ENCODE measurements at regions not wholly inside any gene's neighbourhood (a gene's known extent, or its start where the extent isn't known, plus 50 kb on each side); places are given as distances from the start of the nearest gene placed in this dataset.
"Not testable (repeated sequence)": the region's sequence is repeated elsewhere in the genome, so short reads cannot be mapped to it uniquely, and the experiment has no call there.

DNA sequence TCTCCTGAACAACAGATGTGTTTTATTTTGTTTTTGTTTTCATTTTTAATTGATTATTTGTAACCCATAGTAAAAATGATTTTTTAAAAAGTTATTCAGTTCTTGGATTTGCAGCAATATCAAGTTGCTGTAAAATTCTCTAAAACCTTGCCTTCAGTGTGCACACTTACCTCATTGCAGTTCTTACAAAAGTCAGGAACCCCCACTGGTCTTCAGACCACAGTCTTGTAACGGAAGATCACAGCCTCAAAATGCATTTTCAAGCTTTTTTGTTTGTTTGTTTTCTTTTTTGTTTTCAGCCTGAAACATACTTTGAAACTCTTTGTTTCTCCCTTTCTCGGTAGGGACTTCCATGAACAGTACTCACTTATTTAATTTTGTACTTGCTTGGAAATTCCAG lies 1012.8 kb upstream of the GYPC start:
- DNase-seq: no peak

DNA sequence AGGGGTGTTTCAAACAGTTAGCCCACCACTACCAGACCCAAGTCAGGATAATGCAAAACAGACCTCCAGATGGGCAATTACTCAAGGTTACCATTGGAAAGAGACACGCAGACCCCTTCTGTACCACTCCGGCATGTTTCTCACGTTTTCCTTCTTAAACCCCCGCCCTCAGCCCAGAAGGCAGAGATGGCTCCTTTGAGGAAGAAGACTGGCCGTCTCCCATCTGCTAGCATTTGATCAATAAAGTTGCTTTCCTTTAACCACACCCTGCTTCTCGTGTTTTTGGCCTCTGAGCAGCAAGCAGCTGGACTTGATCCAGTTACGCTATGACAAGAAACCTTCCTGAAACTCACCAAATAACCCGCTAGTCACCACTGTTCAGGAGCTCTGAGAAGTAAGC lies 1012.4 kb upstream of the GYPC start:
- DNase-seq: no peak

DNA sequence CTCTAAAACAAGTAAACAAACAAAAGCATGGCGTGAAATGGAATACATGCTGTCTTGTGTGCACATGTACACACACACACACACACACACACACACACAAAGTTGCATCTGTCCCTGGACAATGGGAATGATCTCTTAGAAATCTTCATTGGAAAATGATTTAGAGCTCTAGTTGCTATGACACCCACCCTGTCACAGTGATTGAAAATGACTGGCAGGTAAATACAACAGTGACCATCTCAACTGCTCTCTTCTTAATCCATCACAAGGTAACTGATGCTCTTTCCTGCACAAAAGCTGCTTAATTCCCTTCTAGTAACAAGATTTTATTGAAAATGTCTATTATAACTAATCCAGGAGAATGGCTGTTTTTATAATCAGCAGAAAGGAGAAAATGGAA lies 1011.7 kb upstream of the GYPC start:
- no peak for DNase-seq

DNA sequence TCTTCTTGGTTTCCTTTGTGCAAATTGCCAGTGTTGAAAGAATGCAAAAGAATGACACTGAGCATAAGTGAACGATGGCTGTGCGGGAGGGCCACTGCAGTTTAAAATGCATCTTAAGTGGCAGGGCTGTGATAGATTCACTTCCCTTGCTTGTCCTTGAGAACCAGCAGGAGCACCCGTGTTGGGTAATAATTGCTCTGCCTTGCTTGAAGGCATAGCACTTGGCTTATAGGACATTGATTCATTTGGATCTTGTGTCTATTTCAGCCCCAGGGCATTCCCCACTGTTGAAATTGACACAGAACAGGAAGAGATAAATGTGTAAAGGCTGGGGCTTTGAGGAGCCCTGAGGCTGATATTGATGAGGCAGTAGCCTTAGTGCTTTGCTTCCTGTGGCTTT lies 1003.7 kb upstream of the GYPC start:
- DNase-seq: no peak

DNA sequence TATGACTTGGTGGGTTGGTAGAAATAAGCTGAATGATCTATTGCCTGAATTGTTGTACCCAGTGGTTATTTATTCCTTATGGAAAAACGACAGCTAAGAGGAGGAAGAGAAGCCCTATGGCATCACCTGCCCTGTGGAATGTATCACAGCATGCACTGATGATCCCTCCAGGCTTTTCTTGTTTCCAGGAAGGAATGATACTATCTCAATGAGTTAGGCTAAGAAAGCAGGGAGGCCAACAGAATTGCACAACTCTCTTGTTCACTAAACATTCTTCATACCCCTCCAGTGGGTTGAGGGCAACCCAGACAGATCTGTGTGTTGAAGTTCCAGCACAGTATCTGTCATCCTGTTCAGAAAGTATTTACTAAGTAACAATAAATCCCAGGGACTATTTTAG lies 1001.7 kb upstream of the GYPC start:
- DNase-seq: no peak

DNA sequence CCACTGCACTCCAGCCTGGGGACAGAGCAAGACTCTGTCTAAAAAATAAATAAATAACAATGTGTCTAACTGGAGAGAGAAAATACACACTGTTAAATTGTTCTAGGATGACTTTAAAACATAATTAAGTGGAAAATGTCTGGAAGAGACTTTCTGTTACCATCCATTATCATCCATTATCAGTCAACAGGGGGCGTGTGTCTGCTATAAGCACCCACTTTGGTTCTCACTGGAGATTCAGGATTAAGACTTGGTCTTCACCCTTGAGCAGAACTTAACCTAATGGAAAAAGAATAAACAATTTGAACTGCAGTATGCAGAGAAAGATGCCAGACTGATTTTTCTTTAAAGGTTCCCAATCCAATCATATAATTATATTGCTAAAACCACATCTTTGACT lies 999.8 kb upstream of the GYPC start:
- no peak for DNase-seq

DNA sequence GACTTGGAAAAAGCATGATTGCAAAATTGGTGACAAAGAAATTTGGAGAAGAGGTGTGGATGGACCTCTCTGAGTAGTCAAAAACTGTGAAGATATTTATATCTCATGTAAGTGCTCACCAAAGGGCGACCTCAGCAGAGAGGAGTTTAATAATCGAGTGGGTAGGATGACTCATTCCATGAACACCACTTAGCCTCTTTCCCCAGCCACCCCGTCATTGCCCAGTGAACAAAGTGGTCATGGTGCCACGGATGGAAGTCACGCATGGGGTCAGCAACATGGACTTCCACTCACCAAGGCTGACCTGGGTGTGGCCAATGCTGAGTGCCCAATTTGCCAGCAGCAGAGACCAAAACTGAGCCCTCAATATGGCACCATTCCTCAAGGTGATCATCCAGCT lies 997.4 kb upstream of the GYPC start:
- no peak for DNase-seq

DNA sequence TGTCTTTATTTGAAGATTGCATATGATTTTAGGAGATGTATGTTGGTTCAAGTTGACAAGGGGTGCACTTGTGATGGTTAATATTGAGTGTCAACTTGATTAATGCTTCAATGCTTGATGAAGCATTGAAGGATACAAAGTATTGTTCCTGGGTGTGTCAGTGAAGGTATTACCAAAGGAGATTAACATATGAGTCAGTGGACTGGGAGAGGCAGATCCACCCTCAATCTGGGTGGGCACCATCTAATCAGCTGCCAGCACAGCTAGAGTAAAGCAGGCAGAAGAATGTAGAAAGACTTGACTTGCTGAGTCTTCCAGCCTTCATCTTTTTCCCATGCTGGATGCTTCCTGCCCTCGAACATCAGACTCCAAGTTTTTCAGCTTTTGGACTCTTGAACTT lies 995.6 kb upstream of the GYPC start:
- DNase-seq: not testable (repeated sequence)

DNA sequence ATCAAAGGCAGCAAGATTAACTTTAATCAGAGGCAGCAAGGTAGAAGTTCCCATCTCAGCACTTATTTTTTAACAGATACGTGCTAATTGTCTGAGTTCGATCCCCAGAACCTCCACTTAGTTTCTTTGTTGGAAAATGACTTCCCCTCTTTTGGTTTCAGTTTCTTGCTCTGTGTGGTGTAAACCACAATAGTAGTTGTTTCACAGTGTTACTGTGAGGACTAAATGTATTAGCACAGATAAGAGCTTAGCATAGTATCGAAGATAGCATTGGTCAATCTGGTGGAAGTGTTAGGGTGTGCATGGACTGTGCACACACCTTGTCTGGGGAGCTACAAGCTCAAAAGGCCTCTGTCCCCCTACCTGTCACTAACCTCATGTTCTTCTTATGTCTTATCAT lies 988.3 kb upstream of the GYPC start:
- no peak for DNase-seq

DNA sequence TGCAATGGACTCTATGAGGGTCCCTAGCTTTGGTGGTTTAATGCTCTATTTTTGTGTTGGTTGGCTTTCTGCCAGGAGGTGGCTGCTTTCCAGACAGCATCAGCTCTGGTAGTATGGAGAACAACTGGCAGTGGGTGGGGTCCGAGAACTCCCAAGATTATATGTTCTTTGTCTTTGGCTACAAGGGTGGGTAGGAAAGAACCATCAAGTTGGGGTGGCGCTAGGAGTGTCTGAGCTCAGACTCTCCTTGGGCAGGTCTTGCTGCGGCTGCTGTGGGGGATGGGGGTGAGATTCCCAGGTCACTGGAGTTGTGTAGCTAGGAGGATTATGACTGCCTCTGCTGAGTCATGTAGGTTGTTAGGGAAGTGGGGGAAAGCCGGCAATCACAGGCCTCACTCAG lies 976.1 kb upstream of the GYPC start:
- no peak for DNase-seq

DNA sequence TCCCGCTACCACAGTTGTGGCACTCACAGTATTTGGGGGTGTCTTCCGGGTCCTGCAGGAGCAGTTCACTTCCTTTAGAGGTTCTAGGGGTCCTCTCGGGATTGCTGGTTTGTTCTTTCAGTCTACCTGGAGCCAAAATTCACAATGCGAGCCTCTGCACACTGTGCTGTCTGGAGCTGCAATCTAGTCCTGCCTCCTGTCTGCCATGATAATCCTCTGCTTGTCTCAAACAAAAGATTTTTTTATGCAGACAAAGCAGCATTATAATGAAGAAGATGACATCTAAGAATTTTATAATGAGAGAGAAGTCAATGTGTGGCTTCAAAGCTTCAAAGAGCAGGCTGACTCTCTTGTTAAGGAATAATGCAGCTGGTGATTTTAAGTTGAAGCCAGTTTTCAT lies 975.1 kb upstream of the GYPC start:
- DNase-seq: no peak

DNA sequence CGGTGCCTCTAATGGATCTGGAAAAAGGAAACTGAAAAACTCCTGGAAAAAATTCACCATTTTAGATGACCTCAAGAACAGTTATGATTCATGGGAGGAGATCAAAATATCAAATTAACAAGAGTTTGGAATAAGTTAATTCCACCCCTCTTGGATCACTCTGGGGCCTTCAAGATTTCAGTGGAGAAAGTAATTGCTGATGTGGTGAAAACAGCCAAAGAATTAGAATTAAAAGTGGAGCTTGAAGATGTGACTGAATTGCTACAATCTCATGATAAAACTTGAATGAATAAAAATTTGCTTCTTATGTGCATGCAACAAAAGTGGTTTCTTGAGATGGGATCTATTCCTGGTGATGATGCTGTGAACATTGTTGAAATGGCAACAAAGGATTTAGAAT lies 974.4 kb upstream of the GYPC start:
- DNase-seq: no peak

DNA sequence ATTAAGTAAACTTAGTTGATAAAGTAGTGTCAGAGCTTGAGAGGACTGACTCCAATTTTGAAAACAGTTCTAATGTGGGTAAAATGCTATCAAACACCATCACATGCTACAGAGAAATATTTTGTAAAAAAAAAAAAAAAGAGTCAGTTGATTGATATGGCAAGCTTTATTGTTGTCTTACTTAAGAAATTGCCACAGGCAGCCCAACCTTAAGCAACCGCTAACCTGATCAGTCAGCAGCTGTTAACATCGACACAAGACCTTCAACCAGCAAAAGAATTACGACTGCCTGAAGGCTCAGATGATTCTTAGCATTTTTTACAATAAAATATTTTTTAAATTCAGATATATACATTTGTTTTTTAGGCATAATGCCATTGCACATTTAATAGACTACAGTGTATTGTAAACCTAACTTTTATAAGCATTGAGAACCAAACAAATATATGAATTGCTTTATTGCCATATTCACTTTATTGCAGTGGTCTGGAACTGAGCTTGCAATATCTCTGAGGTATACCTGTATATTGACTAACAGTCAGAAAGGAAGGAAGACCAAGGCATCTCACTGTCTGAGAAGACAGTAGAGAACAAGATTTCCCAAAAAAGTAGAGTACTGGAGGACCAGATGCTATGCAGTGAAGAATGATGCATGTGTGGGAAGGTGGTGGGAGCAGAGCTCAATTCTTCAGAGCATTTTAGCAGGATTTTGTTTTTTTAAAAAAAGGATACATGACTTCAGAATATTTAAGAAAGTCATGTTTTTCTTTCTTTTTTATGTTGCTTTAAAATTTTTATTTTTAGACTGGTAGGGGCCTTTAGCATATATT lies 973.8 kb upstream of the GYPC start:
- DNase-seq: no peak

DNA sequence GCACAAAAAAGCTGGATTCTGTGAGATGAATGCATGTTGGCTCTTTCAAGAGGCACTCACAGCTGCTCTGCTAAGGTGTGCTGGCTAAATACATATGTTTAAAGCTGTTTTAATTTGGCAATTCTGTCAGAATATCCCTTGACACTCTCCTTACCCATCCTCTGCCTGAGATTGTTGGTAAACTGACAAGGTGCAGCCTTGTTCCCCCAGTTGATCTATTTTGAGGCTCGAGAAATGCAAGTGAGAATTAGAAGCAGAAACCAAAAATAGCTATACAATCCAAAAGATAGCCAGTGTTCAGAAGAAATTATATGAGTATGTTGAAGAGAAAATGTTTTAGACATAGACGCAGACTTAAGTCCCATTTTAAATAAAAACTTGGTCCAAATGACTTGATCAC lies 971.7 kb upstream of the GYPC start:
- DNase-seq: no peak

DNA sequence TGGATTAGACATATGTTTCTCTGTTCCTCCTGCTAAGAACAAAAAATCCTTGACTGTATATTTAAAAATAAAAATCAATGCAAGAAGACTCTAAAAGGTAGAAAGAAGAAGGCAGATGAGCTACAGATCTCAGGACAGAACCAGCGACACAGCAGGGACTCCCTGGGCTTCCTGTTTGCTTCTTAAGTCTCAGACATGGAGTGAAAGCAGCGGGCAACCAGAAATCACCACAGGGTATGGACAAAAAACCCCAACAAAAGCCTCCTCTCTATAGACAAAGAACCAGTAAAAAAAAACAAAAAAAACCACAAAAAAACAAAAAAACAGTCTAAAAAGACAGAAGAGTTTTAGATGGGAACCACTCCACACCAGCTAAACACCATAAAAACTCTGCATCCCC lies 971.0 kb upstream of the GYPC start:
- DNase-seq: no peak

DNA sequence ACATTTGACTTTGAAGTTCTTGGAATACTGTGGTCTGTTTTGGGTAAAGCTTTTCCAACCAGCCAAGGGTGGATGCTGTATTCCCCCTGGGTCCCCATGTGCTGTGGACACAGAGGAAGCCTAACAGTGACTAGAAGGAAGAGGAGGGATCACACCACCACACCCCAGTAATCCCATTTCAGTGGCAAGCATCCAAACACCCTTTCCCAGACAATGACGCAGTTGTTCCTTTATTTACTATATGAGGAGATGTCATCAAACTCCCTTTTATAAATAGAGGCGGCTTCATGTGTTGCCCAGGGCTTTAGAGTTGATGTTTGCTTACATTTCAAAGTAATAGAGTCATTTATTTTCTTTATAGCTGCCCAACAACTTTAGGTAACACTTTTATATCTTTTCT lies 959.4 kb upstream of the GYPC start:
- no peak for DNase-seq

DNA sequence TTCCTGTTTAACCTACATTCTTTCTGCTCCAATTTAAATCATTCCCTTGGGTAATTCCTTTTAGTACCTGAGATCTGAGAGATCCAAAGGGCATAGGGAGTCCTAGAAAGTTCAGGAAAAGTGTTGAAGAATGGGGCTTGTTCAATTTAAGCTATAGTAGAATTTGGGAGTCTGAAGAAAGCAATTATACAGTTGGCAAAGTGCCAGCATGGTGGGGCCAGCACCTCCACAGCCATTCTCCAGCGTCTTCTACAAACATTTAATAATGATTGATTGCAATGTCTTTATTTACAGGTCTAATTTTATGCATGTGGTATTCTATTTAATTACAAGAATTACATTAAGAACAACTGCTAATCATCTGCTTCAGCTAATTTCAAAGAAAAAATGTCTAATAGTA lies 957.7 kb upstream of the GYPC start:
- no peak for DNase-seq

DNA sequence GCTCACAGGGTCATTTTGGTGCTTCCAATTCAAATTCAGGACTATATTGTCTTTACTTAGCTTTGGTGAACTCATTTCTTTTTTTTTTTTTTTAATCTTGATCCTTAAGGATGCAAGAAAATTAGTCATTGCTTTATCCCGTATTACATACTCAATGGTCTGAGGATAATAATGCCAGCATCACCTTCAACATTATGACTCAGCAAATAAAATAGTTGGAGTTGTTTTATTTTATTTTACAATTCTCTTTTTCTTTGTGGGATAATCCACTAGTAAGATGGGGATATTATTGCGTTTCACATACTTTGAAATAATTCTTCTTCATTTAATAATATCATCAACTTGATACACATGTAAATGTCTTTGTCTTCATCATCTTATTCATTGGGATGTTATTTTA lies 954.9 kb upstream of the GYPC start:
- no peak for DNase-seq

DNA sequence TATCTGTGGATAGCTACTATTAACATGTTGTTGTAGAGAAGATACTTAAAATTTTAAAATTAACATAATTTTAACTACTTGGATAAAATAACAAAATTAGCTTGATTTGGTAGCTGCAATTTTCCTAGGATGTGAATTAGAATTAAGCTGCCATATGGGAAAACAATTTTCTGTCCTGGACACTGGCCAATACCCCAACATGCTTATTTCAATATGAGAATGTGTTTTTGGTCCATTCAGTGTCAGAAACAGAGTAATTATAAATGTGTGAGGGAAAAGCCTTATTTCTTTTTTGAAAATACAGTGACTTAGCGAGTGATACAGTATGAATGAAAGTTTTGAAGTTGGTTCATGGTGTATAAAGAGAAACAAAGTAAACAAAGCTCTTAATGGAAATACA lies 948.3 kb upstream of the GYPC start:
- no peak for DNase-seq

DNA sequence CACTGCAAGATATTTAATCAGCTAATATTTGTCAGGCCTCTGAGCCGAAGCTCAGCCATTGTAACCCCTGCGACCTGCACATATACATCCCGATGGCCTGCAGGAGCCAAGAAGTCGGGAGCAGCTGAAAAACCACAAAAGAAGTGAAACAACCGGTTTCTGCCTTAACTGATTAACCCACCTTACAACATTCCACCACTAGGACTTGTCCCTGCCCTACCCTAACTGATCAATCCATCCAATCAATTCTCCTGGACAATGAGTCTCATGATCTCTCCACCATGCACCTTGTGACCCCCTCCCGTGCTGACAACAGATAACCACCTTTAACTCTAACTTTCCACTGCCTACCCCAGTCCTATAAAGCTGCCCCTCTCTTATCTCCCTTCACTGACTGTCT lies 945.4 kb upstream of the GYPC start:
- DNase-seq: no peak

DNA sequence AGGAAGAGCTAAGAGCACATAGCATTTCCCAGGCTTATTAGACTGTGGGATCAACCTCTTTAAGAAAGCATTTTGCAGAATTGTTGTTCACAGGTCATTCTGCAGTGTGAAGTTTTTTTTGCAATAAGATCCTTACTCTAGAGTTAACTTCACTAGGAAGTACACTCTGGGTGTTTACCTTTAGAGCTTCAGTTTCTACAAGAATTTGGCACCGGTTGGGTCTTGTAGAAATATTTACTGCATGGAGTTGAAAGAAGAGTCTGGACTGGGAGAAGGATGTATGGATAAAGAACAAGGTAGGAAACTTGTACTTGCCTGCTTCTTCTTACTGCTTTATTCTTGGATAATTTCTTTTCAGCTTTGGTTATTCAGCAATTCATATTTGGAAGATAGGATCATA lies 944.9 kb upstream of the GYPC start:
- no peak for DNase-seq

DNA sequence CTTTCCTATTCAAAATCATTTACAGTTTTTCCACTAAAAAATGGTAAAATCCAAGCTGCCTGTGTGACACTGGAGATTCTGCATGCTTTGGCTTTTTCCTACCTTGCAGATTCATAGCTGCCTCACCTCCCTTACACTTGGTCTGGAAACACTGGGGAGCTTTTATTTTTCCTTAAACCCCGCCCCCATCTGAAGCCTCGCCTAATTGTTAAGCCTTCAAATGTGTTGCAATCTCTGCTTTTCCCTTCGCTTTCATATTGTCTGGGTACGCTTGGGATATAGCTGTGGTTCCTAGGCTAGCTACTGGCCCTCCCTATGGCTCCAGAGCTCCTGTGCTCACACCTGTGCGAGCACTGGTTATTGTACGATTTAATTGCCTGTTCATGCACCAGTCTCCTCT lies 942.4 kb upstream of the GYPC start:
- no peak for DNase-seq

DNA sequence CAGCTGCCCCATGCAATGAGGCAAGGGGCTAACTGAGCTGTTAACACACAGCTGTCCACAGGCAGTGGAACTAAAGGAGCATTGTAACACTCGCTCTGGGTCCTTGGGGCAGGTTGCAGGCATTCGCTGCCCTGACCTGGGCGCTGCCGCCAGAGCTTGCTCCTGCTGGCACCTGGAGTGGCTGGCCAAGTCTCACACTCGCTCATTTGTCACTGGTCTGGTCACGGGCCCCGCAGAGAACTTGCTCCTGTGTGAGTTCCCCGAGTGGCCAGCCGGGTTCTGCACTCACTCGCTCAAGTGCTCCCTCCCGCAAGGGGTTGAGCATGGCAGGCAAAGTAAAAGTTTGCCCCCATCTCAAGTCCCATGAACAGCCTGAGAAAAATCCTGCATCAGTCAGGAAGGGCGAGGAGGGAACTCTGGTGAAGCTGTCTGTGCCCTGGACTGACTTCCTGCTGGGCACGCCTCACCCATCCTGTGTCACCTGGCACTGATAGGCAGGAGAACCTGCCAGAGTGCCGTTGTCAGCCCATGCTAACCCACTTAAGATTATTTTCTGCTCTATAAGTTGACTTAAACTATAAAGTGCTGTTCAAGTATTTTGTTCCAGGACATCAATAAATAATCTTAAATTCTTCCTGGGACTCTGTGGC lies 934.8 kb upstream of the GYPC start:
- DNase-seq: no peak

DNA sequence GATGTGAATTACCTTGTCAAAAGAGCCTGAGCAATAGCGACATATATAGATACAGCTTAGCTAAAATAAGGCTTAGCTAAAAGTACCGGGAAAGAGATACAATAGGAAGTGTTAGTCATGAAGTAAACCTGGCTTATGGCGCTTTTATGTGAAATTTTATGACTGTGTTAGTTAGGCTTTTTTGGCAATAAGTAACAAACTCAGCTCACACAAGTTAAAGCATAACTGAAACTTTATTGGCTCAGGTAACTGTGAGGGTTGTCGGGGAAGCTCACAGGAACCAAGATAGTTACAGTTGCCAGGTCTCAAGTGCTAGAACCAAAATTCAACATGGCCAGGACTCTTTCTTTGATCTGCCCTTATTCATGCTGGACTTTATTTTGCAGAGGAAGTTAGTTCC lies 925.0 kb upstream of the GYPC start:
- DNase-seq: no peak

DNA sequence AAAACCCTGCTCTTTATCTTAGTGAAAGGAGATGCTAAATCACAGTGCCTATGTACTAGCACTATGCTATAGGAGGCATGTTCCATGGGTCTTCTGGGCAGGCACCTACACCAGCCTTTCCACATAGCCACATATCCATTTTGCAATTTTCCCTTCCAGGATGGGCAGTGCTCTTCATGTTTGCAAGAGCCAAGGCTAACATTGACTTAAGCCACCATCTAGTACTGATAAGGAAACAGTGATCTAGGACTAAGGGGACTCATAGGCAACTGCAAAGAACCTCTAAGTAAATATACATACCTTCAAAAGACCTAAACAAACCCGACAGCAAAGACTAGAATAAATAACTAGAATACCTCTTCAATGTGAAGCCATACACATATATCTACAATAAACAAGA lies 919.7 kb upstream of the GYPC start:
- no peak for DNase-seq

Measured in NCI-H187 treated with DMSO at 0.1 percent for 48 hours (cell line).